HG02852 (cell line): ENCODE measurements at regions not wholly inside any gene's neighbourhood (a gene's known extent, or its start where the extent isn't known, plus 50 kb on each side); places are given as distances from the start of the nearest gene placed in this dataset.
"Not testable (repeated sequence)": the region's sequence is repeated elsewhere in the genome, so short reads cannot be mapped to it uniquely, and the experiment has no call there.

Experiments
- ATAC-seq: cut with Tn5 transposase; IDR thresholded peaks from one replicate; pipeline ENCODE4 v1.9.1; 2021; ENCODE audit warnings: mild to moderate bottlenecking, moderate library complexity; ENCODE audit not compliant: unreplicated experiment

GRCh38 chr7:119665796-119666195, 607.2 kb upstream of the KCND2 start:
- no peak for ATAC-seq

GRCh38 chr7:119681336-119681735, 591.6 kb upstream of the KCND2 start:
- no peak for ATAC-seq

- ATAC-seq = no peak
These were observed 588.2 kb upstream of the KCND2 start for GRCh38 chr7:119684763-119685162.

GRCh38 chr7:119685906-119686305, 587.1 kb upstream of the KCND2 start:
- ATAC-seq = no peak

- ATAC-seq = no peak
These were observed 584.1 kb upstream of the KCND2 start for GRCh38 chr7:119688831-119689230.

GRCh38 chr7:119692541-119692940, 580.4 kb upstream of the KCND2 start:
- ATAC-seq = no peak

- ATAC-seq = no peak
These were observed 578.5 kb upstream of the KCND2 start for GRCh38 chr7:119694506-119694905.

GRCh38 chr7:119696336-119696735, 576.6 kb upstream of the KCND2 start:
- no peak for ATAC-seq

GRCh38 chr7:119703895-119704294, 569.1 kb upstream of the KCND2 start:
- no peak for ATAC-seq

GRCh38 chr7:119706608-119707007, 566.4 kb upstream of the KCND2 start:
- ATAC-seq = no peak

GRCh38 chr7:119708891-119709290, 564.1 kb upstream of the KCND2 start:
- no peak for ATAC-seq

GRCh38 chr7:119711104-119711503, 561.9 kb upstream of the KCND2 start:
- ATAC-seq = peak; percentile 80

GRCh38 chr7:119712886-119713462, 560.0 kb upstream of the KCND2 start:
- no peak for ATAC-seq

GRCh38 chr7:119713606-119714005, 559.4 kb upstream of the KCND2 start:
- no peak for ATAC-seq

GRCh38 chr7:119720541-119720940, 552.4 kb upstream of the KCND2 start:
- no peak for ATAC-seq

- ATAC-seq = no peak
These were observed 548.8 kb upstream of the KCND2 start for GRCh38 chr7:119724041-119724792.

GRCh38 chr7:119733127-119733879, 539.7 kb upstream of the KCND2 start:
- ATAC-seq = no peak

- ATAC-seq = no peak
These were observed 535.6 kb upstream of the KCND2 start for GRCh38 chr7:119737390-119737789.

- ATAC-seq = not testable (repeated sequence)
These were observed 527.7 kb upstream of the KCND2 start for GRCh38 chr7:119745280-119745679.

- ATAC-seq = no peak
These were observed 524.6 kb upstream of the KCND2 start for GRCh38 chr7:119748251-119748860.

GRCh38 chr7:119748991-119749390, 524.0 kb upstream of the KCND2 start:
- no peak for ATAC-seq

- no peak for ATAC-seq
These were observed 516.3 kb upstream of the KCND2 start for GRCh38 chr7:119756687-119757086.
